ENCODE measurements at regions not wholly inside any gene's neighbourhood (a gene's known extent, or its start where the extent isn't known, plus 50 kb on each side); places are given as distances from the start of the nearest gene placed in this dataset.

GRCh38 chr5:77842243-77842642 is 66.1 kb upstream of the TBCA start:
- no peak for DNase-seq

DNA sequence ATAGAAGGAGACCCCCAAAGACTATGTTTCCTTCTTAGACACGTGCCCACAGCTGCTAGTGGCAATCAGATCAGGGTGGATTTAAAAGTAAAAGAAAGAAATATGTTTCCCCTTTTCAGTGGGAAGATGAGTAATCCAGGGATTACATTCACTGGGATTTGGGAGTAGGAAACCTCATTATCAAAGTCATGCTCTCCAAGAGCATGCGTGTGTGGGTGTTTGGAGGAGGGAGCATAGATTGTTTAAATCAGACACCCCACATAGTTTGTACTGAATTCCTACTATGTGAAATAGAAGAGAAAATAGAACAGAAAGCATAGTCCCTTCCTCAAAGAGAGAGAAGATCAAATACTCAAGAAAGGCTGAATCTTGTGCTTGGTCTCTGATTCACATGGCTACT is 65.5 kb upstream of the TBCA start:
- no peak for DNase-seq

- DNase-seq = no peak
Measured at GRCh38 chr5:77840930-77841329, 64.8 kb upstream of the TBCA start.

- no peak for DNase-seq
Measured at GRCh38 chr5:77839691-77840090, 63.6 kb upstream of the TBCA start.

- DNase-seq = no peak
Measured at GRCh38 chr5:77832938-77833337, 56.8 kb upstream of the TBCA start.

DNA sequence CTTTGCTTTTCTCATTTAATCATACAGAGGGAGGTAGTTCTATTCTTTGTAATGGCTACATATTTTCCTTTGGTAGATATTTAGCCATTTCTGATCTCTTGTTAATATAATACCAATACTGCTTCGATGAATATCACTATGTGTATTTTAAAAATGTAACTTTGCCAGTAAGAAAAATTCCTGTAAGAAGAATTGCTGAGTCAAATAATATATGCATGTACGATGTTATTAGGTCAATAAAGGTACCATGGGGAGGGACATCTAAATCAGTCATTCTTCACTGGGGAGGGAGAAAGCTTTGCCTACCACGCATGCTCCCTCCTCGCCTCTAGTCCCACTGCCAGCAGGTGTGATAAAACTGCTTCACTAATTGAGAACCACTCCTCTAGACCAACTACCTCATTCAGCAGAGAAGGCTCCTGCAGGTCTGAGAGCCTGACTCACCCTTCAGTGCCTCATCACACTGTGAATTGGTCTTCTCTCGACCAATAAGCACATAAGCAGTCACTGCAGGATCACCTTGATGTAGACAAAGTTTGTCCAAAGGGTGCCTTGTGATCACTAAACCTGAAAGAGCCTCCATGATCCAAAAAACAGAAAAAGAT is 56.1 kb upstream of the TBCA start:
- no peak for DNase-seq

DNA sequence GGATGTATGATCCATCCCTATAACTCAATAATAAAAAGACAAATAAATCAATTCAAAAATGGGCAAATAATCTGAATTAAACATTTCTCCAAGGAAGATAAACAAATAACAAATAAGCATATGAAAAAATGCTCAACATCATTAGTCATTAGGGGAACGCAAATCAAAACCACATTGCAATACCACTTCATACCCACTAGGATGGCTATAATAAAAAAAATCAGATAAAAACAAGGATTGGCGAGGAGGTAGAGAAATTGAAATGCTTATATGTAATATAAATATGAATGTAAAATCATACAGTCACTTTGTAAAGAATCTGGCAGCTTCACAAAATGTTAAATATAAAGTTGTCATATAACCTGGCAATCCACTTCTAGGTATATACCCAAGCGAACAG is 52.3 kb upstream of the TBCA start:
- no peak for DNase-seq

Measured in hematopoietic multipotent progenitor cell treated with erythropoietin and hydrocortisone succinate and interleukin-3 and kit ligand, for 4 days (in vitro differentiated cells).